Upper lobe of right lung (tissue), 1 donor: ENCODE measurements at regions not wholly inside any gene's neighbourhood (a gene's known extent, or its start where the extent isn't known, plus 50 kb on each side); places are given as distances from the start of the nearest gene placed in this dataset.

Experiments used
- ATAC-seq: fragments of 200-7000 bp; cut with Tn5 transposase; one replicate; pipeline ENCODE4 v1.9.1; 2020; ENCODE audit warnings: mild to moderate bottlenecking, moderate library complexity
- DNase-seq: peaks from one replicate; pipeline ENCODE4 v3.0.0-alpha.2; 2020
- H3K27ac ChIP-seq: fragments of 200-600 bp; one replicate; pipeline ENCODE4 v1.8.0; 2022
- H3K27me3 ChIP-seq: fragments of 200-600 bp; one replicate; pipeline ENCODE4 v1.8.0; 2022; ENCODE audit warnings: mild to moderate bottlenecking
- H3K36me3 ChIP-seq: fragments of 200-600 bp; one replicate; pipeline ENCODE4 v1.8.0; 2022
- H3K4me1 ChIP-seq: fragments of 200-600 bp; one replicate; pipeline ENCODE4 v1.8.0; 2022
- H3K4me3 ChIP-seq: fragments of 200-600 bp; one replicate; pipeline ENCODE4 v1.8.0; 2022; ENCODE audit warnings: mild to moderate bottlenecking
- H3K9me3 ChIP-seq: fragments of 200-600 bp; one replicate; pipeline ENCODE4 v1.8.0; 2022
- intact Hi-C: fragments of 100-400 bp; cut with DNase I; formaldehyde crosslinking; loops from one replicate; pipeline ENCODE4 v1.11.0; 2022
- TF ChIP-seq, protein P1 (sequence below): fragments of 200-600 bp; IDR thresholded peaks from one replicate; pipeline ENCODE4 v1.8.0; 2022; ENCODE audit warnings: antibody characterized with exemption
- donor health status: DM: no; HTN: yes; CAD: no; lungs with severe emphysema.

DNA sequence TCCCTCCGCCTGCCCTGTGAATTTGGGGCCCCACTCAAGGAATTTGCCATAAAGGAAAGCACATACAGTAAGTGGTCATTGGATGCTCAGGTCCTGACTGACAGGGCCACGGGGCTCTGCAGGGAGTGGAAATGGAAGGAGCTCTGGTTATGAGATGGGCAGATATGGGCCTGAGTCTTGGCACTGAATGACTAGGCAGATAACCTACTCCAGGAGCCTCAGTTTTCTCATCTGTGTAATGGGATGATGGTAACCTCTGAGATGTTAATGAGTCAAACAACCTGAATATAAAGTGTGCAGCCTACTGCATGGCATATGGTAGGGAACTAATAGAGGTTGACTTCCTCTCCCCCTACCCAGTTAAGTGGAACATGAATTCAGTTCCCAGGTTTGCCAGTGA is 56.4 kb upstream of the NAA20 start:
- Histone ChIP-seq H3K4me3 (no peak overlapping the region), H3K36me3 (peaks cover 72% of the 10 kb centered on the region), H3K4me1 (peaks cover 21% of the 10 kb centered on the region), H3K9me3 (no peaks in the 10 kb centered on the region), H3K27ac (no peak overlapping the region), H3K27me3 (no peaks in the 10 kb centered on the region)
- TF ChIP-seq, protein P1, sequence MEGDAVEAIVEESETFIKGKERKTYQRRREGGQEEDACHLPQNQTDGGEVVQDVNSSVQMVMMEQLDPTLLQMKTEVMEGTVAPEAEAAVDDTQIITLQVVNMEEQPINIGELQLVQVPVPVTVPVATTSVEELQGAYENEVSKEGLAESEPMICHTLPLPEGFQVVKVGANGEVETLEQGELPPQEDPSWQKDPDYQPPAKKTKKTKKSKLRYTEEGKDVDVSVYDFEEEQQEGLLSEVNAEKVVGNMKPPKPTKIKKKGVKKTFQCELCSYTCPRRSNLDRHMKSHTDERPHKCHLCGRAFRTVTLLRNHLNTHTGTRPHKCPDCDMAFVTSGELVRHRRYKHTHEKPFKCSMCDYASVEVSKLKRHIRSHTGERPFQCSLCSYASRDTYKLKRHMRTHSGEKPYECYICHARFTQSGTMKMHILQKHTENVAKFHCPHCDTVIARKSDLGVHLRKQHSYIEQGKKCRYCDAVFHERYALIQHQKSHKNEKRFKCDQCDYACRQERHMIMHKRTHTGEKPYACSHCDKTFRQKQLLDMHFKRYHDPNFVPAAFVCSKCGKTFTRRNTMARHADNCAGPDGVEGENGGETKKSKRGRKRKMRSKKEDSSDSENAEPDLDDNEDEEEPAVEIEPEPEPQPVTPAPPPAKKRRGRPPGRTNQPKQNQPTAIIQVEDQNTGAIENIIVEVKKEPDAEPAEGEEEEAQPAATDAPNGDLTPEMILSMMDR, result no peak
- ATAC-seq (no peak), DNase-seq (no peak)
- intact Hi-C loops, result no loop called here

DNA sequence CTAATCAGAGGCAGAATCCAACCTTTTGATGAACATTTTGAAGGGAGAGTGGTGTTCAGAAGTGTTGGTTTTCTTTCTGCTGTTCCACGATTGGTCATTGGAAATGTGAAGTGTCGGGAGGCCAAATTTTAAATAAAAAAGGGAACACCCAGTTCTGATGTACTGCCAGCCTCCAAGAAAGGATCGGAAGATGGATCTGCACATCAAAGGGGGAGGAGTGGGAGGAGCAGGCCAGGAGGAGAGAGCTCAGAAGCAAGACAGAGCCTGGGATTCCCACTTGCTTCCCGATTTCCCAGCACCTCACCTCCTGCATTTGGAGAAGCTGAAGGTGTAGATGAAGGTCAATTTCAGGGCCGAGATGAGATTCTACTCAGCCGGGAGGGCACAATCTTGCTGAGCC is 55.9 kb upstream of the NAA20 start:
- Histone ChIP-seq H3K27me3 (no peaks in the 10 kb centered on the region), H3K4me1 (peaks cover 21% of the 10 kb centered on the region), H3K36me3 (peaks cover 72% of the 10 kb centered on the region), H3K4me3 (no peak overlapping the region), H3K9me3 (no peaks in the 10 kb centered on the region), H3K27ac (no peak overlapping the region)
- ATAC-seq, result no peak
- TF ChIP-seq, protein P1, result no peak
- intact Hi-C loops, result no loop called here
- no peak for DNase-seq

DNA sequence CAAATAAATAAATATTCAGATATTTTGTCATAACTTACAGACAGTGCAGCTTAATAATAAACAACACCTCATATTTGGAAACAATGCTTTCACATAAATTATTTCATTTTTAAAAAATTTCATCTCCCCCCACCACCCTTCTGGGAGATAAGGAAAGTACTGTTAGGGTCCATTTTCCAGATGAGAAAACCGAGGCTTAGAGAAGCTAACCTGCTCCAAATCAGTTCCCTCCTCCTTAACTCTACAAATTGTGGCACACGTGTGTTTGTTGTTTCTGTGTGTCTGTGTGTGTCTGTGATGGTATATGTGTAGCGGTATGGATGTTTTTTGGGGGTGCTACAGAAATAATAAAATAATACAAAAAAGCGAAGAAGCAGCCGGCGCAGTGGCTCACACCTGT is 54.2 kb upstream of the NAA20 start:
- H3K4me3 ChIP-seq, result no peak overlapping the region
- ATAC-seq, result no peak
- no peaks in the 10 kb centered on the region for H3K27me3 ChIP-seq
- H3K36me3 ChIP-seq, result peaks cover 72% of the 10 kb centered on the region
- H3K27ac ChIP-seq, result no peak overlapping the region
- H3K9me3 ChIP-seq, result no peaks in the 10 kb centered on the region
- peaks cover 23% of the 10 kb centered on the region for H3K4me1 ChIP-seq
- intact Hi-C loops, result no loop called here
- TF ChIP-seq, protein P1, result no peak
- no peak for DNase-seq

DNA sequence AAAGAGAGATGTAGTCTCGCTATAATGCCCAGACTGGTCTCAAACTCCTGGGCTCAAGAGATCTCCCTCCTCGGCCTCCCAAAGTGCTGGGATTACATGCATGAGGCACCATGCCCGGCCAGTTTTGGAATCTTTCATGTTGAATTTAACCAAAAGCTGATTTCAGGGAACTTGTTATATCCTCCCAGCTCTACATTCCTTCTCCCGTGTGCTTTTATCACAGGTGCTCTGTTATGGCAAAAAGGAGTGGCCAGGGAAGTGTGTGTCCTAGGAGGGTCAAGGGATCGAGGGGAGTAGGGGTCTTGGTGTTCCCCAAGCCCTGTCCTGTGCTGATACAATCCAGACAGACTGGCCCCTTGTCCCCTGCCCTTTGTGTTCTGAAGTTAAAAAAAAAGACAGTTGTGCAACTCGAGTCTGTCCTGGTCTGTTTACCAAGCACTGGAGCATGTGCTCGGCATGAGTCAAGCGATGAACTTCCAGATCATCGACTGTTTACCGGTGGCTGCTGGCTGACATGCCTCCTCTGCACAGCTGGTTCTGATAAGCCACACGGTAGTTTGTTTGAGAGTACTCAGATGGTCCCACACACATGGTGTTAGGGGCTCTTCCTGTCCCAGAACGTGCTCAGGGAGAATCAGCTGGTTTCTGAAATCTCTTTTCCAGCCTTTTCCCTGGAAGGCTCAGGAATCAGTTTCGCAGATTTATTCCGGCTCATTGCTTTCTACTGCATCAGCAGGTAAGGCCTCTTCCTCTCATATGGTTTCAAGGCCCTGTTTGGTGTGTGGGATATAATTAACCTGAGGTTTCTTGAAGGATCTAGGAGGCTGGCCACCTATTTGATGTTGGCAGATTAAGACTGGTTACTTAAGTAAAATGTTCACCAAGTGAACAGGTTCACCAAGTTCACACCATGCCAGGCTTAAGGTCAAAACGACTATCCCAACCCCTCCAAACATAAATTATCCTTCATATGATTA is 52.6 kb upstream of the NAA20 start:
- Histone ChIP-seq H3K9me3 (no peaks in the 10 kb centered on the region), H3K36me3 (peaks cover 65% of the 10 kb centered on the region), H3K27me3 (no peaks in the 10 kb centered on the region), H3K27ac (peak overlapping the region; percentile 77), H3K4me1 (peaks cover 24% of the 10 kb centered on the region), H3K4me3 (no peak overlapping the region)
- ATAC-seq (peak; percentile 87), DNase-seq (no peak)
- intact Hi-C loops, result no loop called here
- TF ChIP-seq, protein P1, result no peak

DNA sequence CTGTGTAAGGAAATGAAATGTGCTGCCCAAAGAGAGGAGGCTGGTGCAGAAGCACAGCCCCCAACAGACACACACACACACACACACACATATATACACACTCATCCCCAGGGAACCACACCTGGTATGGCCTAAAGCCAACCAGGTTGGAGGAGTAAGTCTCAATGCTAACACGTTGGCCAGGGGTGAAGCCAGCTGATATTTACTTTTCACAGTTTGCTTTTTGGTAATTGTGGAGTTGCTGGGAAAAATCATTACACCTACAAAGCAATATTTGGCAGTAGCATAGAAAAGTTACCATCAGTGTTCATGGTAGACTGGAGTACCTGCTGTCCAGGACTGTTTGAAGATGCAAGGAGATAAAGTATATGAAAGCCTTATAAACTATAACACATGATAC is 50.3 kb upstream of the NAA20 start:
- H3K4me3 ChIP-seq, result no peak overlapping the region
- TF ChIP-seq, protein P1, result no peak
- no peak for DNase-seq
- H3K36me3 ChIP-seq, result peaks cover 50% of the 10 kb centered on the region
- H3K27ac ChIP-seq, result no peak overlapping the region
- no peaks in the 10 kb centered on the region for H3K27me3 ChIP-seq
- intact Hi-C loops, result no loop called here
- peaks cover 26% of the 10 kb centered on the region for H3K4me1 ChIP-seq
- H3K9me3 ChIP-seq, result no peaks in the 10 kb centered on the region
- ATAC-seq, result no peak
